Gastrocnemius medialis (tissue), 4 donors: ENCODE measurements at regions not wholly inside any gene's neighbourhood (a gene's known extent, or its start where the extent isn't known, plus 50 kb on each side); places are given as distances from the start of the nearest gene placed in this dataset.

ENCODE experiments used
- POLR2A ChIP-seq, 2 donors: fragments of 450-650 bp; IDR thresholded peaks; one replicate each; pipeline ENCODE4 v1.6.1; 2017; ENCODE audit warnings: antibody characterized with exemption in 2 of 2, mild to moderate bottlenecking in 2 of 2, moderate library complexity in 2 of 2
- TF ChIP-seq, protein P1 (sequence below), 5 experiments: fragments of 450-650 bp in 3 of 5; fragments of 200-600 bp in 2 of 5; sonication (generic) in 2 of 5; IDR thresholded peaks in 4 of 5; conservative IDR thresholded peaks in 1 of 5; 1 replicate in 4 of 5; 2 replicates in 1 of 5; pipeline ENCODE4 v1.5.1; 2016 to 2019; ENCODE audit warnings: antibody characterized with exemption in 5 of 5, mild to moderate bottlenecking in 3 of 5, moderate library complexity in 3 of 5

DNA sequence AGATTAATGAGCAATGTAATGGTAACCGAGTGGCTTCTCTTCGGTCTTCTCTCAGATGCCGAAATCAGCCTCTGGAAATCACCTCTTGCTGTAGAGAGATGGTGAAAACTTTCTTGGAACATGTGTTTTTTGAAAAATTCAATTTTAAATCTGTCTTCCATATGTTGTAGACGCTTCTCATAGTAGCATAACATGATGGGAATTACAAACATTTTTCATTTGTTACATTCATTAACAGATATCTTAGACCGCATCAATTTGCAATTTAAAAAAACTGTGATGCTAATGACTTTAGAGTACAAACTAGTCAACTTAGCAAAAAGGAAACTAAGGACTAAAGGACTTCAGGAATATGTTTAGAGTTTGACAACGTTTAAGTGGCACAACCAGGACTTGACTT lies 275.2 kb downstream of the ASXL3 start:
- TF ChIP-seq, protein P1, sequence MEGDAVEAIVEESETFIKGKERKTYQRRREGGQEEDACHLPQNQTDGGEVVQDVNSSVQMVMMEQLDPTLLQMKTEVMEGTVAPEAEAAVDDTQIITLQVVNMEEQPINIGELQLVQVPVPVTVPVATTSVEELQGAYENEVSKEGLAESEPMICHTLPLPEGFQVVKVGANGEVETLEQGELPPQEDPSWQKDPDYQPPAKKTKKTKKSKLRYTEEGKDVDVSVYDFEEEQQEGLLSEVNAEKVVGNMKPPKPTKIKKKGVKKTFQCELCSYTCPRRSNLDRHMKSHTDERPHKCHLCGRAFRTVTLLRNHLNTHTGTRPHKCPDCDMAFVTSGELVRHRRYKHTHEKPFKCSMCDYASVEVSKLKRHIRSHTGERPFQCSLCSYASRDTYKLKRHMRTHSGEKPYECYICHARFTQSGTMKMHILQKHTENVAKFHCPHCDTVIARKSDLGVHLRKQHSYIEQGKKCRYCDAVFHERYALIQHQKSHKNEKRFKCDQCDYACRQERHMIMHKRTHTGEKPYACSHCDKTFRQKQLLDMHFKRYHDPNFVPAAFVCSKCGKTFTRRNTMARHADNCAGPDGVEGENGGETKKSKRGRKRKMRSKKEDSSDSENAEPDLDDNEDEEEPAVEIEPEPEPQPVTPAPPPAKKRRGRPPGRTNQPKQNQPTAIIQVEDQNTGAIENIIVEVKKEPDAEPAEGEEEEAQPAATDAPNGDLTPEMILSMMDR (IDR thresholded peaks at IDR 0.05 in 4 of 5, conservative IDR thresholded peaks at IDR 0.05 in 1 of 5), result no peak
- no peak for TF ChIP-seq POLR2A (IDR thresholded peaks at IDR 0.05)
